ENCODE measurements at regions not wholly inside any gene's neighbourhood (a gene's known extent, or its start where the extent isn't known, plus 50 kb on each side); places are given as distances from the start of the nearest gene placed in this dataset.

DNA sequence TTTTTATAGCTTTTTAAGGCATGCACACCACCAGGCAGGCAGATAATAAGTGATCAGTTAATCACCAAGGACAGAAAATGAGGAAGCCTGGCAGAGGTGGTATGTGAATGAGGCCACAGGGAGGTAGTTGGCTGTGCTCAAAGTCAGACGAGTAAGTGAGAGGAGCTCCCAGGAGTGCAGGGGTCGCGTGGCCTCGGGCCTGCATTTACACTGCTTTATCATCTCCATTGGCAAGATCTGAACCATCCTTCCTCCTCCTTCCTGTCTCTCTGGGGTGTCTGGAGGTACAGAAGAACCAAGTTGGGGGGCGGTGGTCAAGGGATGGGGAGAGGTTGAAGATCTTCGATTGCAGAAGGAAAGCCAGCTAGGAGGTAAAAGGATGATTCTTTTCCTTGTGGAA, 320.1 kb downstream of the SOX9 start:
- Histone ChIP-seq H3K36me3 (ENCODE audit: insufficient read depth, low read length) (no peaks in the 10 kb centered on the region), H3K4me3 (ENCODE audit: low read length in 2 of 2) (no peak overlapping the region), H3K4me1 (ENCODE audit: insufficient read depth, low read length) (no peaks in the 10 kb centered on the region), H3K27me3 (ENCODE audit: insufficient read depth, low read length) (no peaks in the 10 kb centered on the region), H3K27ac (ENCODE audit: low read depth, low read length) (no peak overlapping the region), H3K9me3 (ENCODE audit: control insufficient read depth in 1 of 2, low read length in 2 of 2) (no peaks in the 10 kb centered on the region)
- peaks cover 0 to 5% (median 0%) of the 10 kb centered on the region in 8 donors for H3K9me3 Mint-ChIP-seq
- ChIA-PET POLR2A (ENCODE audit: partially characterized antibody) (no interaction called here), CTCF (ENCODE audit: partially characterized antibody) (no interaction called here)
- H3K4me3 Mint-ChIP-seq, result no peak overlapping the region
- H3K36me3 Mint-ChIP-seq, result no peaks in the 10 kb centered on the region
- peaks cover 0 to 1% (median 0%) of the 10 kb centered on the region in 4 donors for H3K4me1 Mint-ChIP-seq
- H3K27me3 Mint-ChIP-seq, result peaks cover 0 to 2% of the 10 kb centered on the region in 2 donors
- H3K27ac Mint-ChIP-seq, result no peak overlapping the region
- DNase-seq, result no peak
- intact Hi-C loops (cut with micrococcal nuclease), result no loop called here

GRCh38 chr17:72441909-72442308, 321.1 kb downstream of the SOX9 start:
- peaks cover 0 to under 1% (median 0%) of the 10 kb centered on the region in 4 donors for H3K4me1 Mint-ChIP-seq
- H3K4me3 Mint-ChIP-seq, result no peak overlapping the region
- Histone ChIP-seq H3K36me3 (ENCODE audit: insufficient read depth, low read length) (no peaks in the 10 kb centered on the region), H3K4me3 (ENCODE audit: low read length in 2 of 2) (no peak overlapping the region), H3K4me1 (ENCODE audit: insufficient read depth, low read length) (no peaks in the 10 kb centered on the region), H3K27me3 (ENCODE audit: insufficient read depth, low read length) (no peaks in the 10 kb centered on the region), H3K9me3 (ENCODE audit: control insufficient read depth in 1 of 2, low read length in 2 of 2) (no peaks in the 10 kb centered on the region), H3K27ac (ENCODE audit: low read depth, low read length) (no peak overlapping the region)
- CTCF ChIA-PET (ENCODE audit: partially characterized antibody), result no interaction called here
- no peak for DNase-seq
- H3K27me3 Mint-ChIP-seq, result peaks cover 0 to 2% of the 10 kb centered on the region in 2 donors
- H3K27ac Mint-ChIP-seq, result no peak overlapping the region
- intact Hi-C loops (cut with micrococcal nuclease), result no loop called here
- H3K9me3 Mint-ChIP-seq, result peaks cover 0 to 5% (median 0%) of the 10 kb centered on the region in 8 donors
- H3K36me3 Mint-ChIP-seq, result no peaks in the 10 kb centered on the region
- POLR2A ChIA-PET (ENCODE audit: partially characterized antibody), result no interaction called here

GRCh38 chr17:72444517-72445054, 323.8 kb downstream of the SOX9 start:
- H3K4me1 Mint-ChIP-seq, result no peaks in the 10 kb centered on the region

GRCh38 chr17:72445055-72445991, 324.5 kb downstream of the SOX9 start:
- H3K4me3 Mint-ChIP-seq, result no peak overlapping the region
- H3K27ac Mint-ChIP-seq, result no peak overlapping the region
- Histone ChIP-seq H3K27me3 (ENCODE audit: insufficient read depth, low read length) (no peaks in the 10 kb centered on the region), H3K9me3 (ENCODE audit: control insufficient read depth in 1 of 2, low read length in 2 of 2) (no peaks in the 10 kb centered on the region), H3K36me3 (ENCODE audit: insufficient read depth, low read length) (no peaks in the 10 kb centered on the region), H3K4me3 (ENCODE audit: low read length in 2 of 2) (no peak overlapping the region), H3K4me1 (ENCODE audit: insufficient read depth, low read length) (no peaks in the 10 kb centered on the region), H3K27ac (ENCODE audit: low read depth, low read length) (no peak overlapping the region)
- no peaks in the 10 kb centered on the region for H3K4me1 Mint-ChIP-seq
- H3K9me3 Mint-ChIP-seq, result peaks cover 0 to 2% (median 0%) of the 10 kb centered on the region in 8 donors
- ChIA-PET CTCF (ENCODE audit: partially characterized antibody) (no interaction called here), POLR2A (ENCODE audit: partially characterized antibody) (no interaction called here)
- no peaks in the 10 kb centered on the region for H3K36me3 Mint-ChIP-seq
- no peak for DNase-seq
- intact Hi-C loops (cut with micrococcal nuclease), result no loop called here
- H3K27me3 Mint-ChIP-seq, result peaks cover under 1 to 2% of the 10 kb centered on the region in 2 donors

More at GRCh38 chr17:72444517-72445054, 323.8 kb downstream of the SOX9 start:
- Histone ChIP-seq H3K27me3 (ENCODE audit: insufficient read depth, low read length) (no peaks in the 10 kb centered on the region), H3K36me3 (ENCODE audit: insufficient read depth, low read length) (no peaks in the 10 kb centered on the region), H3K27ac (ENCODE audit: low read depth, low read length) (no peak overlapping the region), H3K9me3 (ENCODE audit: control insufficient read depth in 1 of 2, low read length in 2 of 2) (no peaks in the 10 kb centered on the region), H3K4me1 (ENCODE audit: insufficient read depth, low read length) (no peaks in the 10 kb centered on the region), H3K4me3 (ENCODE audit: low read length in 2 of 2) (no peak overlapping the region)
- CTCF ChIA-PET (ENCODE audit: partially characterized antibody), result no interaction called here
- Mint-ChIP-seq H3K27ac (no peak overlapping the region), H3K9me3 (peaks cover 0 to 2% (median 0%) of the 10 kb centered on the region in 8 donors), H3K4me3 (no peak overlapping the region), H3K36me3 (no peaks in the 10 kb centered on the region), H3K27me3 (peaks cover 2% of the 10 kb centered on the region in 2 donors)
- intact Hi-C loops (cut with micrococcal nuclease), result no loop called here
- no peak for DNase-seq
- POLR2A ChIA-PET (ENCODE audit: partially characterized antibody), result no interaction called here

DNA sequence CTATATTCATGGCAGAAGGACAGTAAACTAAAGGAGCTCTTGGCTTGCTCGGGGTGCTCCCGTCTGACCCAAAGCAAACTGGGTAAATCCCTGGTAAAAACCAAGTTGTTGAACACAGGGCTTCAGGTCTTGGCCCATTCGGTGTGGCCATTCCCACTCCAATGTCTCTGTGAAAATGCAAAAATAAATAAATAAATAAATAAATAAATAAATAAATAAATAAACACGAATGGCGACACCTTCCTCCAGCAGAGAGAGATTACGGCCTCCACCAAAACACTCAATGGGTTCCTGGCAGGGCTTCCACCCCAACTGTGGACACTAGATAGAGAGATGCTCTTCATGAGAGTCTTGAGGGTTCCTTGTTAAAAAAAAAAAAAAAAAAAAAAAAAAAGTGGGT, 325.3 kb downstream of the SOX9 start:
- H3K9me3 Mint-ChIP-seq, result peaks cover 0 to 4% (median 0%) of the 10 kb centered on the region in 8 donors
- Histone ChIP-seq H3K36me3 (ENCODE audit: insufficient read depth, low read length) (no peaks in the 10 kb centered on the region), H3K27me3 (ENCODE audit: insufficient read depth, low read length) (no peaks in the 10 kb centered on the region), H3K4me3 (ENCODE audit: low read length in 2 of 2) (no peak overlapping the region), H3K4me1 (ENCODE audit: insufficient read depth, low read length) (no peaks in the 10 kb centered on the region), H3K27ac (ENCODE audit: low read depth, low read length) (no peak overlapping the region), H3K9me3 (ENCODE audit: control insufficient read depth in 1 of 2, low read length in 2 of 2) (no peaks in the 10 kb centered on the region)
- ChIA-PET POLR2A (ENCODE audit: partially characterized antibody) (no interaction called here), CTCF (ENCODE audit: partially characterized antibody) (no interaction called here)
- H3K27me3 Mint-ChIP-seq, result peaks cover 0 to 2% of the 10 kb centered on the region in 2 donors
- no peaks in the 10 kb centered on the region for H3K36me3 Mint-ChIP-seq
- no peak overlapping the region for H3K4me3 Mint-ChIP-seq
- intact Hi-C loops (cut with micrococcal nuclease), result no loop called here
- DNase-seq, result no peak
- no peak overlapping the region for H3K27ac Mint-ChIP-seq
- H3K4me1 Mint-ChIP-seq, result no peaks in the 10 kb centered on the region

GRCh38 chr17:72446525-72447250, 325.9 kb downstream of the SOX9 start:
- ChIA-PET POLR2A (ENCODE audit: partially characterized antibody) (no interaction called here), CTCF (ENCODE audit: partially characterized antibody) (no interaction called here)
- H3K27me3 ChIP-seq (ENCODE audit: insufficient read depth, low read length), result no peaks in the 10 kb centered on the region
- no peak overlapping the region for H3K27ac ChIP-seq (ENCODE audit: low read depth, low read length)
- DNase-seq, result no peak
- H3K4me3 ChIP-seq (ENCODE audit: low read length in 2 of 2), result no peak overlapping the region
- H3K36me3 ChIP-seq (ENCODE audit: insufficient read depth, low read length), result no peaks in the 10 kb centered on the region
- no peaks in the 10 kb centered on the region for H3K9me3 ChIP-seq (ENCODE audit: control insufficient read depth in 1 of 2, low read length in 2 of 2)
- no peak overlapping the region for H3K4me3 Mint-ChIP-seq
- intact Hi-C loops (cut with micrococcal nuclease), result no loop called here
- no peaks in the 10 kb centered on the region for H3K36me3 Mint-ChIP-seq
- no peaks in the 10 kb centered on the region for H3K4me1 ChIP-seq (ENCODE audit: insufficient read depth, low read length)
- H3K27ac Mint-ChIP-seq, result no peak overlapping the region
- H3K9me3 Mint-ChIP-seq, result peaks cover 0 to 4% (median 0%) of the 10 kb centered on the region in 8 donors
- peaks cover 0 to 2% of the 10 kb centered on the region in 2 donors for H3K27me3 Mint-ChIP-seq
- no peaks in the 10 kb centered on the region for H3K4me1 Mint-ChIP-seq

GRCh38 chr17:72447251-72447640, 326.4 kb downstream of the SOX9 start:
- Mint-ChIP-seq H3K36me3 (no peaks in the 10 kb centered on the region), H3K9me3 (peaks cover 0 to 4% (median 0%) of the 10 kb centered on the region in 8 donors), H3K27me3 (peaks cover 0 to 2% of the 10 kb centered on the region in 2 donors), H3K4me3 (no peak overlapping the region), H3K27ac (no peak overlapping the region), H3K4me1 (no peaks in the 10 kb centered on the region)
- intact Hi-C loops (cut with micrococcal nuclease), result no loop called here
- Histone ChIP-seq H3K36me3 (ENCODE audit: insufficient read depth, low read length) (no peaks in the 10 kb centered on the region), H3K4me1 (ENCODE audit: insufficient read depth, low read length) (no peaks in the 10 kb centered on the region), H3K4me3 (ENCODE audit: low read length in 2 of 2) (no peak overlapping the region), H3K27ac (ENCODE audit: low read depth, low read length) (no peak overlapping the region), H3K27me3 (ENCODE audit: insufficient read depth, low read length) (no peaks in the 10 kb centered on the region), H3K9me3 (ENCODE audit: control insufficient read depth in 1 of 2, low read length in 2 of 2) (no peaks in the 10 kb centered on the region)
- POLR2A ChIA-PET (ENCODE audit: partially characterized antibody), result no interaction called here
- CTCF ChIA-PET (ENCODE audit: partially characterized antibody), result no interaction called here
- DNase-seq, result no peak

All from CD4-positive, alpha-beta memory T cell (primary cell).